Testis (tissue), 2 donors: ENCODE measurements at regions not wholly inside any gene's neighbourhood (a gene's known extent, or its start where the extent isn't known, plus 50 kb on each side); places are given as distances from the start of the nearest gene placed in this dataset.

ENCODE experiments used
- DNase-seq: peaks from one replicate; pipeline ENCODE4 v3.0.0-alpha.2; 2019
- H3K27ac ChIP-seq, 2 donors: fragments of 200-600 bp; sonication (generic); one replicate each; pipeline ENCODE4 v1.5.1; 2019
- H3K27me3 ChIP-seq: fragments of 200-600 bp; sonication (generic); one replicate; pipeline ENCODE4 v1.5.1; 2019
- H3K36me3 ChIP-seq: fragments of 200-600 bp; sonication (generic); one replicate; pipeline ENCODE4 v1.5.1; 2017; ENCODE audit warnings: low read depth; ENCODE audit errors: missing control alignments
- H3K4me1 ChIP-seq: fragments of 200-600 bp; sonication (generic); one replicate; pipeline ENCODE4 v1.5.1; 2019
- H3K4me3 ChIP-seq, 2 donors: fragments of 200-600 bp; sonication (generic); one replicate each; pipeline ENCODE4 v1.5.1; 2017 to 2019
- H3K9me3 ChIP-seq: fragments of 200-600 bp; sonication (generic); one replicate; pipeline ENCODE4 v1.5.1; 2017
- POLR2A ChIP-seq: fragments of 450-650 bp; IDR thresholded peaks from one replicate; pipeline ENCODE4 v1.6.1; 2017; ENCODE audit warnings: antibody characterized with exemption, mild to moderate bottlenecking, moderate library complexity
- WGBS, 2 donors: methylation state at CpG; one replicate each; pipeline ENCODE4 v1.1.5; 2018; 5-methylcytosine and 5-hydroxymethylcytosine counted together
- intact Hi-C: fragments of 100-400 bp; cut with DNase I; formaldehyde crosslinking; loops from one replicate; pipeline ENCODE4 v1.15.1; 2023; ENCODE audit warnings: low total_unique reads
- TF ChIP-seq, protein P1 (sequence below), 3 experiments: fragments of 450-650 bp in 2 of 3; fragments of 200-600 bp in 1 of 3; sonication (generic) in 1 of 3; IDR thresholded peaks; one replicate each; pipeline ENCODE4 v1.5.1; 2016 to 2019; ENCODE audit warnings: antibody characterized with exemption in 3 of 3, mild to moderate bottlenecking in 2 of 3, moderate library complexity in 1 of 3

DNA sequence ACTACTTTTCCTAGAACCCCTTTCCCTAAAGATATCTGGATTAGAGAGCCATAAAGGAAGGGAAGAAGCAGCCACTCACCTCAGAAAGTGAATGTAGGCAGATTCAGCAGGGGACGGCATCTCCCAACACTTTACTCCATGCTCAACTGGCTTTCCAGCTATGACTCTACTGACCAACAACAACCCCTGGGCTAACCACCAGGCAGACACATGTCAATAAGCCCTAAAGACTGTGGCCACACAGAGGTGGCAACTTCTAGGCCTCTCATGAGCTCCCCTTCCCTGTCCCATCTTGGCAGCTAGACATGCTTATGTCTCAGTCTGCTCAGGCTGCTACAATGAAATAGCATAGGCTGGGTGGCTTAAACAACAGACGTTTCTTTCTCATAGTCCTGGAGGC is 214.0 kb upstream of the ZP4 start:
- Histone ChIP-seq H3K27me3 (no peaks in the 10 kb centered on the region), H3K36me3 (no peaks in the 10 kb centered on the region), H3K4me3 (no peak overlapping the region), H3K4me1 (no peaks in the 10 kb centered on the region), H3K9me3 (no peaks in the 10 kb centered on the region), H3K27ac (no peak overlapping the region)
- 43 to 47% methylated on average over 2 of the region's 2 CpGs for WGBS, 2 donors
- no peak for DNase-seq
- no peak for TF ChIP-seq POLR2A
- TF ChIP-seq, protein P1, sequence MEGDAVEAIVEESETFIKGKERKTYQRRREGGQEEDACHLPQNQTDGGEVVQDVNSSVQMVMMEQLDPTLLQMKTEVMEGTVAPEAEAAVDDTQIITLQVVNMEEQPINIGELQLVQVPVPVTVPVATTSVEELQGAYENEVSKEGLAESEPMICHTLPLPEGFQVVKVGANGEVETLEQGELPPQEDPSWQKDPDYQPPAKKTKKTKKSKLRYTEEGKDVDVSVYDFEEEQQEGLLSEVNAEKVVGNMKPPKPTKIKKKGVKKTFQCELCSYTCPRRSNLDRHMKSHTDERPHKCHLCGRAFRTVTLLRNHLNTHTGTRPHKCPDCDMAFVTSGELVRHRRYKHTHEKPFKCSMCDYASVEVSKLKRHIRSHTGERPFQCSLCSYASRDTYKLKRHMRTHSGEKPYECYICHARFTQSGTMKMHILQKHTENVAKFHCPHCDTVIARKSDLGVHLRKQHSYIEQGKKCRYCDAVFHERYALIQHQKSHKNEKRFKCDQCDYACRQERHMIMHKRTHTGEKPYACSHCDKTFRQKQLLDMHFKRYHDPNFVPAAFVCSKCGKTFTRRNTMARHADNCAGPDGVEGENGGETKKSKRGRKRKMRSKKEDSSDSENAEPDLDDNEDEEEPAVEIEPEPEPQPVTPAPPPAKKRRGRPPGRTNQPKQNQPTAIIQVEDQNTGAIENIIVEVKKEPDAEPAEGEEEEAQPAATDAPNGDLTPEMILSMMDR (IDR thresholded peaks at IDR 0.05), result no peak
- intact Hi-C loops, result no loop called here

DNA sequence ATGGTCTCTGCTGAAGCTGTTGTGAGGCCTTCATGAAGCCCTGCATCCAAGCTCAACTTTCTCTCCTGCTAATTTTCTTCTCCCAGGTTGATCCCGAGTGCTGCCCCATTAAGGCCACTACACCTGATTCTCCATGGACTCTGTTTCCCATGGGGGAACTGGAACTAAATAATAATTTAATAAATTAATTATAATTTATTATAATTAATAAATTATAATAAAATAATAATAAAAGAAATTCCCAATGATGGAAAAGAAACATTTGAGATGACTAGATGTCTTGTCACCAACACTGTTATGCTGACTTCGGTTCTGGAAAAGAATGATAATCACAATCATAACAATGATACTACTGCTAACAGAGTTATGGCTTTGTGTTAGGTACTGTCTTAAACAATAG is 211.2 kb upstream of the ZP4 start:
- no peak overlapping the region for H3K4me3 ChIP-seq
- no peaks in the 10 kb centered on the region for H3K36me3 ChIP-seq
- H3K4me1 ChIP-seq, result no peaks in the 10 kb centered on the region
- 83 to 85% methylated on average over 2 of the region's 2 CpGs for WGBS, 2 donors
- no peaks in the 10 kb centered on the region for H3K9me3 ChIP-seq
- no peak for TF ChIP-seq POLR2A
- TF ChIP-seq, protein P1 (IDR thresholded peaks at IDR 0.05), result no peak
- intact Hi-C loops, result no loop called here
- H3K27me3 ChIP-seq, result no peaks in the 10 kb centered on the region
- H3K27ac ChIP-seq, result no peak overlapping the region
- no peak for DNase-seq

DNA sequence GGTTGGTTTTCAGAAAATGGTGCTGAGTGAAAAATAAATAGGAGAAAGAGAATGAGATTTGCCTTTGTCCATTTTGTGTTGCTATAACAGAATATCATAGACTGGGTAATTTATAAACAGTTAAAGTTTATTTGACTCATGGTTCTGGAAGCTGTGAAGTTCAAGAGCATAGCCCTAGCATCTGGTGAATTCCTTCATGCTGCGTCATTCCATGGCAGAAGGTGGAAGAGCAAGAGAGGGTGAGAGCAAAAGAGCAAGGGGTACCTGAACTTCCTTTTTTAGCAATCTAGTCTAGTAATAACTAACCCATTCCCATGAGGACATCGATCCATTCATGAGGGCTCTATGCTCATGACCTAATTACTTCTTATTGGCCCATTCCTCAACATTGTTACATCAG is 209.1 kb upstream of the ZP4 start:
- H3K4me3 ChIP-seq, result no peak overlapping the region
- H3K36me3 ChIP-seq, result no peaks in the 10 kb centered on the region
- no peak for DNase-seq
- H3K9me3 ChIP-seq, result no peaks in the 10 kb centered on the region
- WGBS, 2 donors, result 96 to 98% methylated on average over 2 of the region's 2 CpGs
- no peak for TF ChIP-seq POLR2A
- TF ChIP-seq, protein P1 (IDR thresholded peaks at IDR 0.05), result no peak
- no peaks in the 10 kb centered on the region for H3K4me1 ChIP-seq
- H3K27ac ChIP-seq, result no peak overlapping the region
- intact Hi-C loops, result no loop called here
- H3K27me3 ChIP-seq, result no peaks in the 10 kb centered on the region

DNA sequence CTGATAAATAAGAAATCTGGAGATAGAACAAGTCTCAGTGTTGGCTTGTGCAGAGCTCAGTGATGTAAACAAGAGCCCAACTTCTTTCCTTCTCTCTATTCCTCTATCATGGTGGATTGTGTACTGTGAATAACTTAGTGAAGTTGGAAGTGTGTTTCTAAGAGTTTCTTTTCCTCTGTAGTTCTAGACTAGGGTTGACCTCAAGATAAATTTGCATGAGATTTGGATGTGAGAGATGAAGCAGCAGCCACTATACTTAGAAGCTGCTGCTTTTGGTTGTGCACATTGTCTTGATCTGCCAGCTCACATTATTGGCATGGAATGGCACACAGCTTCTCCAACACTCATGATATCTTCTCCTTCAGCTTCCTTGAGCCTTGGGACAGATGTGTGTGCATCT is 198.9 kb upstream of the ZP4 start:
- DNase-seq, result no peak
- Histone ChIP-seq H3K9me3 (no peaks in the 10 kb centered on the region), H3K36me3 (no peaks in the 10 kb centered on the region), H3K4me1 (no peaks in the 10 kb centered on the region), H3K27me3 (no peaks in the 10 kb centered on the region), H3K4me3 (no peak overlapping the region), H3K27ac (no peak overlapping the region)
- no peak for TF ChIP-seq POLR2A
- TF ChIP-seq, protein P1 (IDR thresholded peaks at IDR 0.05), result no peak
- intact Hi-C loops, result no loop called here

DNA sequence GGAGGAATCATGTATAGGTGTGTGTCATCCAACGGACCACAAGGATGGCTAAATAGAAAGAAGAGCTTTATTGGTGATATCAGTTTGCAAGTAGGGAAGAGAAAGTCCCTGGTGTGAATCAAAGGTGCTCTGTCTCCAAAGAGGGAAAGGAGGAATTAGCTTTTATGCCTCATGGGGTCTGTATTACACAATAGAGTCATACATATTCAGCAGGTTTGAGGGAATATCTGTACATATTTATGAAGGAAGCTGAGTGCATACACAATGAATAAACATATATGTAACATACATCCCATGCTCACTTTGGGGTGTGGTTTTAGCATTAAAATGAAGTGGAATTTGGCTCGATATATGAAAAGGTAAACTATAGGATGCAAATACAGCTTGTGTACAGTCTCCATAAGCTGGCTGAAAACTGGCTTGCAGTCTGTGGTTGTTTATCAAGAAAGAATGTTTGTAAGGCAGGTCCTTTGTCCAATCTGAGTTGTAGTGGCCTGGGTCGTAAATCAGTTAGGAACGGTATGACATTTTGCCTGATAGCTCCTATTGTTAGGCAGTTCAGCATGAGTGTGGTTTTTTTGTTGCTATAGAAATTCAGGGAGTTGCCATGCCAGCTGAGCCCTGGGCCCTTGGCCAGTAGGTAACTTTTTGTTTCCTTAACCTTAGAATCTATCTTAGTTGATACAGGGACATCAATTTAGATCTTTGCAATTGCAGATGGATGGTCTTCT is 198.0 kb upstream of the ZP4 start:
- Histone ChIP-seq H3K36me3 (no peaks in the 10 kb centered on the region), H3K9me3 (no peaks in the 10 kb centered on the region), H3K4me1 (no peaks in the 10 kb centered on the region), H3K4me3 (no peak overlapping the region), H3K27ac (no peak overlapping the region), H3K27me3 (no peaks in the 10 kb centered on the region)
- intact Hi-C loops, result no loop called here
- DNase-seq, result no peak
- TF ChIP-seq, protein P1 (IDR thresholded peaks at IDR 0.05), result no peak
- no peak for TF ChIP-seq POLR2A
- 52 to 69% methylated on average over 4 of the region's 4 CpGs for WGBS, 2 donors
